ENCODE measurements at regions not wholly inside any gene's neighbourhood (a gene's known extent, or its start where the extent isn't known, plus 50 kb on each side); places are given as distances from the start of the nearest gene placed in this dataset.

DNA sequence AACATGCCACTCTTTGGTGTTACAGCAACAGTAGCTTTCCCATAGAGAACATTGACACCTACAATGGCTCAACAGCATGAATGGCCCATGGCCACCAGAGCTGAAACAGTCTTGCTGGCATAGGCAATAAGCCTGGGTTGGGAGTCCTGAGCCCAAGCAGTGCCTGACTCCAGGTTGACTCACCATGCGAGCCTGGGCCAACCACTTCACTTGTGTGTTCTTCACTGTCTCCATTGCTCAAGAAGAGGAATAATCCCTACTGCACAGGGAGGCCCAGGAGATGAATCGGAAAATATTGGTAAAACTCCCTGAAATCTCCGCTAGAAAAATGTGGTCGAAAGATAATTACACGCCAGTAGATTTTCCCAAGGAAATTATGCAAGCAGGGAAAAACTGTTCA is 89.2 kb upstream of the INHBA start:
- no peak overlapping the region for H3K4me3 ChIP-seq (ENCODE audit: low read depth, low read length)
- DNase-seq (ENCODE audit: low read depth): no peak
- TF ChIP-seq, protein P1, sequence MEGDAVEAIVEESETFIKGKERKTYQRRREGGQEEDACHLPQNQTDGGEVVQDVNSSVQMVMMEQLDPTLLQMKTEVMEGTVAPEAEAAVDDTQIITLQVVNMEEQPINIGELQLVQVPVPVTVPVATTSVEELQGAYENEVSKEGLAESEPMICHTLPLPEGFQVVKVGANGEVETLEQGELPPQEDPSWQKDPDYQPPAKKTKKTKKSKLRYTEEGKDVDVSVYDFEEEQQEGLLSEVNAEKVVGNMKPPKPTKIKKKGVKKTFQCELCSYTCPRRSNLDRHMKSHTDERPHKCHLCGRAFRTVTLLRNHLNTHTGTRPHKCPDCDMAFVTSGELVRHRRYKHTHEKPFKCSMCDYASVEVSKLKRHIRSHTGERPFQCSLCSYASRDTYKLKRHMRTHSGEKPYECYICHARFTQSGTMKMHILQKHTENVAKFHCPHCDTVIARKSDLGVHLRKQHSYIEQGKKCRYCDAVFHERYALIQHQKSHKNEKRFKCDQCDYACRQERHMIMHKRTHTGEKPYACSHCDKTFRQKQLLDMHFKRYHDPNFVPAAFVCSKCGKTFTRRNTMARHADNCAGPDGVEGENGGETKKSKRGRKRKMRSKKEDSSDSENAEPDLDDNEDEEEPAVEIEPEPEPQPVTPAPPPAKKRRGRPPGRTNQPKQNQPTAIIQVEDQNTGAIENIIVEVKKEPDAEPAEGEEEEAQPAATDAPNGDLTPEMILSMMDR (conservative IDR thresholded peaks at IDR 0.05; ENCODE audit: low read depth, low read length): no peak

DNA sequence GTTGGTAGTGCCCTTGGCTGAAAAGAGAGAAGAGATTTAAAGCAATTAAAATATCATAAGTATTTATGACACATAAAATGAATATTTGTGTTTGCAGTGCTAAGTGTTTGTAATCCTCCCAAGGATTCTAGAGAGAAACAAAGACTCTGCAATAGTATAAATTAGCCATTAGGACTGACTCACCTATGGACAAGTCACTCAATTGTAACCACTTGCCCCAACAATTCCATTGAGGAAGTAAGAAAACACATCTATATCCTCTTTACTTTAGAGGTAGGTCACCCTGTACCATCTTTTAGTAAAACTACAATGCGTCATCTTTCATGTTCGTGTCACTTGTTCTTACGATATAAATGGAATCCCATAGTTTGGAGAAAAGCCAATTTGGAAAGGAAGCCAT is 85.7 kb upstream of the INHBA start:
- TF ChIP-seq, protein P1 (conservative IDR thresholded peaks at IDR 0.05; ENCODE audit: low read depth, low read length): no peak
- DNase-seq (ENCODE audit: low read depth): no peak

DNA sequence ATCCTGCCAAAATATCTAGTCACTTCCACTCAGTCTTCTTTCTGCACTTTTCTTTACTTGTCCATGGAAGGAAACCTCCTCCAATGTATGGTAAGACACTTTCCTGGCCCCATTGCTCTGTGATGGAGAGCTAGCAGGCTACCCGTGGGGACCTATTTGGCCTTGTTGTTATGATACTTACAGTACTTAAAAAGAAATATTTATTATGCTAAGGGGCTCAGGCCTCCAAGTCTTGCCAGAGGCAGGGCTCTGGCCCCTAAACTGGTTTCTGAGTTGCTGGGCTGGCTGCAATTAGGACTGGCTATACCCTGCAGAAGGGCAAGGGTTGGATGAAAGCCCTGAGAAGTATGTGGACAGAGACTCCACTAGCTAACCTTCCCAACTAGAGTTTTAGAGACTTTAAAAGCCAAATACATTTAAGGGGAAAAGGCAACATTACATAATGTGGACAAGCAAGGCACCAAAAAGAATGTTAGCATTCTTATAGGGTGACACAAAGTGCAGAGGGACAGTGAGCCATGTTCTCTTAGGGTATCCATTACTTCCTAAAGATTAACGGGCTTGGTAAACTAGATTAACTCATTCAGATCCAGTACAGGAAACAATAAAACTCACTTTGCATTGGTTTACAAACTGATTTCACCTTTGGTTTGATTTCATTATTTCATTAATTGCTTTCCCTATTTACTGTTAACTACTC is 84.9 kb upstream of the INHBA start:
- no peak overlapping the region for H3K4me3 ChIP-seq (ENCODE audit: low read depth, low read length)
- TF ChIP-seq, protein P1 (conservative IDR thresholded peaks at IDR 0.05; ENCODE audit: low read depth, low read length): no peak
- no peak for DNase-seq (ENCODE audit: low read depth)

More for the DNA sequence above, 85.7 kb upstream of the INHBA start:
- H3K4me3 ChIP-seq (ENCODE audit: low read depth, low read length): no peak overlapping the region

DNA sequence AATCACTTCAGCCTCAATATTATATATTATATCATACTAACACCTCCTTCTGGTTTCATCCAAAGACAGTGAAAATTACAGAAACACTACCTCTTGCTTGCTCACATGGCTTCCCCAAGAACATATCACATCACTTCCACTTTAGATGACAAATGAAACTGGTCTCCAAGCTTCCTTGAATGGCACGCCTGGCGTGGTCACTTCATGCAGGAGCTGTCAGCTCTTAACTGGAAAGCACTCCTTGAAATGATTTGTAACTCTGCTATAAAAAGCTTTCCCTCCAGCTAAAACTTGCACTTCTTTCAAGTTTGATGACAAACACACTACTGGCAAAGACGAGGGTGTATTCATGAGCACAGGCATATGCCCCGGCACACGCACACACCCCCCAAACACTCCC is 84.1 kb upstream of the INHBA start:
- DNase-seq (ENCODE audit: low read depth): no peak
- TF ChIP-seq, protein P1 (conservative IDR thresholded peaks at IDR 0.05; ENCODE audit: low read depth, low read length): no peak
- H3K4me3 ChIP-seq (ENCODE audit: low read depth, low read length): no peak overlapping the region

DNA sequence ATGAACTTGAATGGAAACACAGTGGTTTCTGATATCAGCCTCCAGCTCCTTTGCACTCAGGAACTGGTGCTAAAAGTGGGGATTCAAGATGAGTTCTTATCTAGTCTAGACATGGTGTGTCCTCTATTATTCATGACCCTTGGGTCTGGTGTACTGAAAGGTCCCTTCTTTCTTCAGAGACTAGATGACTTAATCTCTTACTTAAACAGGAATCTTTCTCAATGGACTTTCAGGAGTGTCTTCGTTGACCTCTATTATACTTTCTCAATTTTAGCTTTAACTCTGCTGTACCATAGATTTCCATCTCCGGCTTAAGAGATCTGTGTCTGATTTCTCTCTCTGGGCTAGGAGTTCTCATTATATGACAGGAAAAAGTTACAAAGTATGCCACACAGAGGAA is 83.5 kb upstream of the INHBA start:
- no peak overlapping the region for H3K4me3 ChIP-seq (ENCODE audit: low read depth, low read length)
- DNase-seq (ENCODE audit: low read depth): no peak
- TF ChIP-seq, protein P1 (conservative IDR thresholded peaks at IDR 0.05; ENCODE audit: low read depth, low read length): no peak

DNA sequence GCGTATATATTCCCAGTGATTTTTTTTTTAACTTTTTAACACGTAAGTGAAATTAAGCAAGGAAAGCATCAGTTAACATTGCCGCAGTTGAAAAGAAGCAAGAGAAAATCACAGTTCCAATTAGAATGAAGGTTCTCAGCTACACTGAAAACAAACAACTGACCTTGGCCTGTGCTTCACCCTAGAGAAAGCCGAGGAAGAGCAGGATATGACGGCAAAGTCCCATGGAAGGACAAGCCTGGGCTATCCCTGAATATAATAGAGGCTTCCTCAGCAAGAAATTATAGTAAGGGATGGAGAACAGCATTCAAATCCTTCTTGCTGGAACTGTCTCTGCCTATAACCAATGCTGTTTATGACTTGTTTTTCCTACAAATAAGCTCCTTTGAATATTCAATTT is 83.0 kb upstream of the INHBA start:
- TF ChIP-seq, protein P1 (conservative IDR thresholded peaks at IDR 0.05; ENCODE audit: low read depth, low read length): no peak
- no peak for DNase-seq (ENCODE audit: low read depth)
- no peak overlapping the region for H3K4me3 ChIP-seq (ENCODE audit: low read depth, low read length)

DNA sequence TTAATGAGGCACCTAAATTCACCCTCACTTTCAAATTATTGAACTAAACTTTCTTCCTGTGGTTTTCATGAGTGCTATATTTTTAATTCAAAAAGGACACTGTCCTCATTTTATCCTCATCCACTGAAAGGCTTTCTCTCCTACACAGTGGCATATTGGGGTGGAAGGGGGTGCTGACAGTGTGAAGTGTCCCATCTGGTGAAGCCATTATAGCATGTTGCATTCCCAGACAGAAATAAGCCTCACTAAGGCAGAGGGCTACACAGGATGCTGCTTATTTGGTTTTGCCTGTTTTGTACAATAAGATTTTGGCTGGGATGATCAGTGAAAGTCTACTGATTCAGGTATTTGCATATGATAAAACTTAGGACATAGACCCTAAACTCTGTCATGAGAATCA is 82.4 kb upstream of the INHBA start:
- DNase-seq (ENCODE audit: low read depth): no peak
- no peak overlapping the region for H3K4me3 ChIP-seq (ENCODE audit: low read depth, low read length)
- TF ChIP-seq, protein P1 (conservative IDR thresholded peaks at IDR 0.05; ENCODE audit: low read depth, low read length): no peak
